Motor neuron (in vitro differentiated cells): ENCODE measurements at regions not wholly inside any gene's neighbourhood (a gene's known extent, or its start where the extent isn't known, plus 50 kb on each side); places are given as distances from the start of the nearest gene placed in this dataset.
"Not testable (repeated sequence)": the region's sequence is repeated elsewhere in the genome, so short reads cannot be mapped to it uniquely, and the experiment has no call there.

Experiments used
- ATAC-seq, 8 experiments: fragments of 200-7000 bp; cut with Tn5 transposase; replicated peaks in 6 of 8; 2 replicates each; pipeline ENCODE4 v1.8.0; 2021; ENCODE audit warnings: mild to moderate bottlenecking in 8 of 8, moderate library complexity in 8 of 8
- H3K27ac ChIP-seq, 2 donors: fragments of 250-450 bp; sonication (Bioruptor Pico); 2 replicates each; pipeline ENCODE4 v1.9.0; 2021; ENCODE audit warnings: antibody characterized with exemption in 2 of 2, mild to moderate bottlenecking in 2 of 2, moderate library complexity in 1 of 2
- H3K4me1 ChIP-seq, 2 donors: fragments of 250-450 bp; sonication (Bioruptor Pico); replicated peaks in 1 of 2; 2 replicates each; pipeline ENCODE4 v1.6.1; 2021; ENCODE audit warnings: antibody characterized with exemption in 2 of 2, mild to moderate bottlenecking in 2 of 2, moderate library complexity in 1 of 2
- H3K4me3 ChIP-seq, 5 donors: fragments of 250-450 bp; sonication (Bioruptor Pico); 2 replicates each; pipeline ENCODE4 v1.9.0; 2021; ENCODE audit warnings: antibody characterized with exemption in 5 of 5, mild to moderate bottlenecking in 5 of 5, moderate library complexity in 4 of 5
- WGBS, 10 experiments: fragments of 450-650 bp; shearing (Covaris generic); methylation state at CpG; one replicate each; pipeline ENCODE4 v1.0.0; 2022; 5-methylcytosine and 5-hydroxymethylcytosine counted together
- in situ Hi-C, 9 experiments: fragments of 400-800 bp; cut with MboI; loops; one replicate each; pipeline ENCODE4 v1.15.0; 2021; ENCODE audit warnings: low sequenced_read_pairs in 9 of 9, low pct_unique_long_range_greater_than_20kb in 2 of 9; ENCODE audit not compliant: unreplicated experiment in 9 of 9

DNA sequence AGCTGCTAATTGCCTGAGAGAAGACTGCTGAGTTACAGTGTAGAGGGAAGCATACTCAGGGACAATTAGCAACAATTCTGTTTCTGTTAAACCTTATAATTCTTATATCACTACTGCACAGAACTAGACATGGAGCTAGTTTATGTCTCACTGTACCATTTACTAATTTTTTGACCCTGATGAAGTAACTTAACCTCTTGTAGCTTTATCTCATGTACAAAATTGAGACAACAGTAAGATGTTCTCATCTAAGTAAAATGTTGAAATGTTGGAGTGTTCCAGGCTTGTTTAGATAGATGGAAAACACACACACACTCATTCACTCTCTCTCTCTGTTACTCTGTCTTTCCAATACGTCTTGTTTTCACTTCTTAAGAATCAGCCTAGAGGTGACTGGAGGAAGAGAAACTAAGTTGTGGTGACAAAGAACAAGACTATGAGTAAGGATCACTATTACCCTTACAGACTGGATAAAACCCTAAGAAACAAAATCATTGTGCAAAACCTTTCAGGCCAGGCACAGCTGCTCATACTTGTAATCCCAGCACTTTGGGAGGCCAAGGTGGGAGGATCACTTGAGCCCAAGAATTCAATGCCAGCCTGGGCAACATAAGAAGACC, 107.8 kb downstream of the FAM72C start:
- H3K4me3 ChIP-seq, ATAC-seq, H3K27ac ChIP-seq, H3K4me1 ChIP-seq, in situ Hi-C loops: not testable (repeated sequence)
- no CpG with 5 or more reads among the region's 1 CpG for WGBS, 10 experiments

DNA sequence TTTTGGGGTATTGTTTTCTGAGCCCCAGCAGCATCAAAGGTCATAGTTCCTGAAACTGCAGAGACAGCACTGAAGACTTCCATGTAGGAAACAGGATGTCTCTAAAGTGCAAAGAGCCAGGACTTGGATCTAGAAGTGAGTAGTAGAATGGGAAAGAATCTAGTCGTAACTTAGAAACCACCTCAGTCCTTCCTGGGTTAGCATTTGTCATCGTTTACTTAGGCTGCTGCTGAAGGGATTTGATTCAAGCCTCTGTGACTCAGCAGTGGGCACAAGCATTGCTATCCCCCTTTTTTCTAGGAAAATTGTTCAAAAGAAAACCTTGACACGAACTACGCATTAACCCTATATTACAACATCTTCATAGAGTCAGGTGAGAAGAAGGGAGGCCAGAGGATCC, 109.1 kb downstream of the FAM72C start:
- ATAC-seq, result peak in 1 of 8 experiments; percentile 41
- no CpG with 5 or more reads among the region's 4 CpGs for WGBS, 10 experiments
- H3K4me3 ChIP-seq, in situ Hi-C loops, H3K4me1 ChIP-seq, H3K27ac ChIP-seq: not testable (repeated sequence)

DNA sequence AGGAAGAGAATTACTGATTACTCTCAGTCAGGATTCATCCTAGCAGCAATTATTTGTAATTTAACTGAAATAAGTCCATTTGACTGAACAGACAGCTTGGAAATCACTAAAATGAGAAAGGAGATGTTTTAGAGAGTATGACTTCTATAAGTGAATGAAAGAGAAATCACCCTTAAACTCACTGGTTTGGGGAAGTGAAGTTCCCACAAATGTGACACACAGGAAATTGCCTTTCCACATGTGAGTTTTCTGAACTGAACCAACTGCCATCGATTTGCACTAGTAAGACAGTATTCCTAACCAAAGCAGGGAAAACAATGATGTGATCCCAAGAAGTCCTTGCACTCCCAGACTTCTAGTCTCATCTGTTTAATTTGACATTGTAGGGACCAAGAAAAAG, 110.5 kb downstream of the FAM72C start:
- no CpG with 5 or more reads among the region's 1 CpG for WGBS, 10 experiments
- H3K4me3 ChIP-seq, H3K4me1 ChIP-seq, H3K27ac ChIP-seq, ATAC-seq, in situ Hi-C loops: not testable (repeated sequence)

- H3K4me3 ChIP-seq, in situ Hi-C loops, H3K27ac ChIP-seq, H3K4me1 ChIP-seq, ATAC-seq: not testable (repeated sequence)
- WGBS, 10 experiments, result no CpG with 5 or more reads among the region's 1 CpG
These were observed 115.9 kb downstream of the FAM72C start for GRCh38 chr1:143855867-143856266.

DNA sequence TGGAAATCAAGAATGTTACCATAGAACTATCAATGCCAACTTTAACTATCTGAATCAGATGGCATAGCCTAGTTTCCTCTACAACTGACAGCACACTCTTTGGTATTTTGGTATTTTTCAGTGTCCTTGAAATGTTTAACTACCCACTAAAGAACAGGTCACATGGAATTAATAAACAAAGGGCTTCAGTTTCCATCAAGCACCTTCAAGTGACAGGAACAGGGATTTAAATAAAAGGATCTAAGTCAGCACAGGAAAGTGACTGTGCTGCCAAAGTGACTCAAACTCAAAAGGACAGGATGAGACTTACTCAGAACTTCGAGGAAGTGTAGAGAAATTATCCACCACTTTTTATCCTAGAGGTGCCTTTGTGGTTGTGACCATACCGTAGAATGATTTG, 117.7 kb downstream of the FAM72C start:
- ATAC-seq, H3K4me3 ChIP-seq, H3K4me1 ChIP-seq, in situ Hi-C loops, H3K27ac ChIP-seq: not testable (repeated sequence)
- no CpG with 5 or more reads among the region's 2 CpGs for WGBS, 10 experiments

GRCh38 chr1:143850637-143851036, 121.1 kb downstream of the FAM72C start:
- H3K4me1 ChIP-seq, in situ Hi-C loops, H3K4me3 ChIP-seq, H3K27ac ChIP-seq, ATAC-seq: not testable (repeated sequence)
- 60% methylated on average over 1 of the region's 2 CpGs; no CpG with 5 or more reads in 9 of the 10 experiments for WGBS, 10 experiments

- H3K4me1 ChIP-seq, H3K27ac ChIP-seq, in situ Hi-C loops, ATAC-seq, H3K4me3 ChIP-seq: not testable (repeated sequence)
These were observed 122.9 kb downstream of the FAM72C start for GRCh38 chr1:143848859-143849258.

GRCh38 chr1:143845193-143845592, 126.6 kb downstream of the FAM72C start:
- ATAC-seq, H3K27ac ChIP-seq, in situ Hi-C loops, H3K4me1 ChIP-seq, H3K4me3 ChIP-seq: not testable (repeated sequence)
- WGBS, 10 experiments, result no CpG with 5 or more reads among the region's 1 CpG

GRCh38 chr1:143842058-143842457, 129.7 kb downstream of the FAM72C start:
- in situ Hi-C loops, H3K4me3 ChIP-seq, H3K27ac ChIP-seq, H3K4me1 ChIP-seq, ATAC-seq: not testable (repeated sequence)
- no CpG with 5 or more reads among the region's 2 CpGs for WGBS, 10 experiments

- H3K27ac ChIP-seq, H3K4me3 ChIP-seq, in situ Hi-C loops, H3K4me1 ChIP-seq: not testable (repeated sequence)
- peak in 2 of 8 experiments; percentile 25 to 33 for ATAC-seq
- WGBS, 10 experiments, result 38% methylated on average over 1 of the region's 32 CpGs; no CpG with 5 or more reads in 9 of the 10 experiments
These were observed 132.6 kb downstream of the FAM72C start for GRCh38 chr1:143839182-143839581.

- ATAC-seq, H3K4me3 ChIP-seq, H3K4me1 ChIP-seq, H3K27ac ChIP-seq, in situ Hi-C loops: not testable (repeated sequence)
- WGBS, 10 experiments, result no CpG with 5 or more reads among the region's 21 CpGs
These were observed 133.2 kb downstream of the FAM72C start for GRCh38 chr1:143838598-143838929.

DNA sequence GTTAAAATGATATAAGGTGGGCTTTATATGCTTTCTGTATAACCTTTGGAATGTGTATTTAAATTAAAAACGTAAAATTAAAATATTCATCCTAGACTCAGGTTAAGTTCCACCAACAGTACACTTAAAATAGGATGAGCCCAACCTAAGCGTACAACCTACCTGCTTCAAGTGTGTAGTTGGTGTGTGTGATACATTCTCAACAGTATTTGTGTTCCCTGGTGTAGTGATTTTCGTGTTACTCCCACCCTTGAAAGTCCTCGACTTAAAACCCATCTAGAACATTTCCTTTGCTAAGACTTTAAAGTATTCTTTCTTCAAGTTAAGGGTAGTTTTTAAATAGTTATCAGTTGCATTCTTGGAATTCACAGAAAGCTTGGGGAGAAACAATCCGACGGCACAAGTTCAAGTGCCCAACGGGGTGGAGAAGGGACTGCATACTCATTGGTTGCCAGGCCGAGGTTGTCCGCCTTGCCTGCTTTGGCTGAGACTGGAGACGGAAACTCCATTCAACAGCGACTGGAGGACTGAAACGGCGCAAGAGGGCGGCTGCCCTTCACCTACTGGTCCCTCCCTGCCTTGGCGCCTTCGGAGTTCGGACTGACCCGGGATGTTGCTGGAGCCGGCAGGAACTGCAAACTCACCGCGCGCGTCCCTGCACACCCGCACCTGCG, 133.7 kb downstream of the FAM72C start:
- WGBS, 10 experiments, result 0 to 76% (median 55%) methylated on average over 1 to 3 of the region's 25 CpGs; no CpG with 5 or more reads in 2 of the 10 experiments
- not testable (repeated sequence) for ATAC-seq

GRCh38 chr1:143833376-143833775, 138.4 kb downstream of the FAM72C start:
- no CpG with 5 or more reads among the region's 4 CpGs for WGBS, 10 experiments
- H3K4me1 ChIP-seq, in situ Hi-C loops, H3K27ac ChIP-seq, ATAC-seq, H3K4me3 ChIP-seq: not testable (repeated sequence)

More for the DNA sequence above, 133.7 kb downstream of the FAM72C start:
- H3K4me3 ChIP-seq, H3K27ac ChIP-seq, in situ Hi-C loops, H3K4me1 ChIP-seq: not testable (repeated sequence)

GRCh38 chr1:143832379-143832716, 139.4 kb downstream of the FAM72C start:
- ATAC-seq, H3K4me3 ChIP-seq, in situ Hi-C loops, H3K4me1 ChIP-seq, H3K27ac ChIP-seq: not testable (repeated sequence)
- WGBS, 10 experiments, result no CpG with 5 or more reads among the region's 5 CpGs
